HCT116 (cell line): ENCODE measurements at regions not wholly inside any gene's neighbourhood (a gene's known extent, or its start where the extent isn't known, plus 50 kb on each side); places are given as distances from the start of the nearest gene placed in this dataset.

Source experiments
- ATAC-seq: fragments of 200-7000 bp; cut with Tn5 transposase; 2 replicates; pipeline ENCODE4 v1.9.1; 2020; ENCODE audit warnings: mild to moderate bottlenecking, moderate library complexity
- BruUV-seq: library from RNA; stranded (reverse); fragments of 400-500 nt; replicated peaks from 2 replicates; lab custom pipeline; 2021; lab: Mats Ljungman, UMichigan
- CTCF ChIA-PET: fragments of 300-600 bp; sonication (Branson Sonifier 250); formaldehyde crosslinking; loops from one replicate; lab custom pipeline; 2021; ENCODE audit warnings: antibody characterized with exemption; lab: Charles Lee
- POLR2A ChIA-PET: fragments of 300-600, 350-600 bp; sonication (Branson Sonifier 250); formaldehyde crosslinking; loops from one replicate; lab custom pipeline; 2021; ENCODE audit warnings: antibody characterized with exemption; lab: Charles Lee
- RAD21 ChIA-PET, 2 experiments: fragments of 300-600 bp; sonication (Branson Sonifier 250); formaldehyde crosslinking; loops; one replicate each; lab custom pipeline; 2023; ENCODE audit warnings: low total read pairs in 2 of 2; ENCODE audit not compliant: uncharacterized antibody in 2 of 2, unreplicated experiment in 2 of 2, low non-redundant PET in 1 of 2; lab: Charles Lee
- DNase-seq: peaks from one replicate; pipeline ENCODE4 v3.0.0-alpha.2; 2010; ENCODE audit warnings: low read depth, low spot score
- H2AFZ ChIP-seq: fragments of 200-600 bp; shearing (Covaris generic), sonication (generic); 2 replicates; pipeline ENCODE4 v1.6.1; 2017; ENCODE audit warnings: low read depth, mixed run types, mixed read lengths, antibody characterized with exemption, low read length; ENCODE audit not compliant: poor library complexity, severe bottlenecking
- H3K27ac ChIP-seq: 2 replicates; pipeline ENCODE4 v1.5.1; 2012; ENCODE audit warnings: low read depth, low read length
- H3K27me3 ChIP-seq: fragments of 200-600 bp; sonication (generic); 2 replicates; pipeline ENCODE4 v1.6.1; 2016; ENCODE audit warnings: mixed run types, low read length, mixed read lengths; ENCODE audit not compliant: insufficient read depth
- H3K36me3 ChIP-seq, 2 experiments: fragments of 200-500 bp in 1 of 2; fragments of 200-600 bp in 1 of 2; sonication (Bioruptor generic) in 1 of 2; sonication (generic) in 1 of 2; 2 replicates each; pipeline versions ENCODE4 v1.5.1 to v1.6.1; 2014 to 2016; ENCODE audit warnings: low read length in 2 of 2, inconsistent platforms in 1 of 2, mixed read lengths in 1 of 2, mixed run types in 1 of 2; ENCODE audit not compliant: insufficient read depth in 2 of 2, control insufficient read depth in 1 of 2
- H3K4me1 ChIP-seq, 2 experiments: fragments of 200-600 bp in 1 of 2; sonication (generic) in 1 of 2; 2 replicates each; pipeline versions ENCODE4 v1.5.1 to v1.6.1; 2012 to 2017; ENCODE audit warnings: low read length in 2 of 2, inconsistent platforms in 1 of 2, mild to moderate bottlenecking in 1 of 2, mixed read lengths in 1 of 2, mixed run types in 1 of 2, moderate library complexity in 1 of 2; ENCODE audit not compliant: insufficient read depth in 2 of 2, control insufficient read depth in 1 of 2
- H3K4me2 ChIP-seq: fragments of 200-600 bp; sonication (generic); 2 replicates; pipeline ENCODE4 v1.6.1; 2017; ENCODE audit warnings: mixed run types, low read length, mixed read lengths
- H3K4me3 ChIP-seq, 2 experiments: fragments of 200-600 bp in 1 of 2; sonication (generic) in 1 of 2; replicated peaks in 1 of 2; 2 replicates each; pipeline ENCODE4 v1.5.1; 2011 to 2016; ENCODE audit warnings: low read length in 2 of 2, control low read depth in 1 of 2, low read depth in 1 of 2, mild to moderate bottlenecking in 1 of 2, mixed read lengths in 1 of 2, mixed run types in 1 of 2
- H3K79me2 ChIP-seq: fragments of 200-600 bp; sonication (generic); 2 replicates; pipeline ENCODE4 v1.6.1; 2017; ENCODE audit warnings: mild to moderate bottlenecking, mixed run types, low read length, moderate library complexity, mixed read lengths; ENCODE audit not compliant: insufficient read depth
- H3K9ac ChIP-seq: fragments of 200-600 bp; sonication (generic); 2 replicates; pipeline ENCODE4 v1.6.1; 2016; ENCODE audit warnings: low read length, mixed read lengths
- H3K9me2 ChIP-seq: fragments of 200-600 bp; sonication (generic), shearing (Covaris generic); 2 replicates; pipeline ENCODE4 v1.6.1; 2017; ENCODE audit warnings: mixed run types, mild to moderate bottlenecking, moderate library complexity; ENCODE audit not compliant: insufficient read depth
- H3K9me3 ChIP-seq, 2 experiments: fragments of 200-500 bp in 1 of 2; fragments of 200-600 bp in 1 of 2; sonication (Bioruptor generic) in 1 of 2; sonication (generic) in 1 of 2; 2 replicates each; pipeline ENCODE4 v1.6.1; 2014 to 2017; ENCODE audit warnings: low read length in 2 of 2, mixed read lengths in 2 of 2, inconsistent platforms in 1 of 2, low read depth in 1 of 2, mild to moderate bottlenecking in 1 of 2, mixed run types in 1 of 2, moderate library complexity in 1 of 2; ENCODE audit not compliant: control insufficient read depth in 1 of 2, insufficient read depth in 1 of 2
- H4K20me1 ChIP-seq: fragments of 200-600 bp; sonication (generic), shearing (Covaris generic); 2 replicates; pipeline ENCODE4 v1.6.1; 2017; ENCODE audit warnings: mixed run types, mild to moderate bottlenecking, moderate library complexity; ENCODE audit not compliant: insufficient read depth
- EGR1 ChIP-seq: IDR thresholded peaks from 2 replicates; pipeline ENCODE4 v1.6.1; 2012; ENCODE audit warnings: low read depth
- SIN3A ChIP-seq: IDR thresholded peaks from 2 replicates; pipeline ENCODE4 v1.6.1; 2012; ENCODE audit warnings: low read depth
- SP1 ChIP-seq: IDR thresholded peaks from 2 replicates; pipeline ENCODE4 v1.6.1; 2012; ENCODE audit warnings: low read depth
- ZNF274 ChIP-seq: fragments of 200-500 bp; sonication (Bioruptor generic); IDR thresholded peaks from 2 replicates; pipeline ENCODE4 v1.6.1; 2014; ENCODE audit warnings: mild to moderate bottlenecking, low read depth, low read length, inconsistent platforms
- intact Hi-C: fragments of 100-400 bp; cut with micrococcal nuclease; formaldehyde crosslinking; loops from 2 replicates; pipeline ENCODE4 v1.10.0; 2022
- TF ChIP-seq, protein P1 (sequence below): IDR thresholded peaks from 2 replicates; pipeline ENCODE4 v1.6.1; 2012; ENCODE audit warnings: low read depth

DNA sequence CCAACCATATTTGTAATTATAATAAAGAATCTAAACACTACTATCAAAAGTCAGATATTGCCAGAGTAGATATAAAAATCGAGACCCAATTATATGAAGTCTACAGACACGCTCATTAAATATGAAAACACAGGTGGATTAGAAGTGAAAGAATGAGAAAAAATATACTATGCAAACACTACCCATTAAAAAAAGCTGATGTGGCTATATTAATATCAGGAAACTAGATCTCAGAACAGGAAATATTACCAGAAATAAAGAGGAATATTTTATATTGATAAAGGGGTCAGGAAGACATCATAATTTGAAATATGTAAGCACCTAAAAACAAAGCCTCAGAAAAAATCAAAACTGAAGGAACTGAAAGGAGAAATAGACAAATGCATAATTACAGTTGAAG, 88.3 kb downstream of the URB2 start:
- Histone ChIP-seq H3K4me3 (no peak overlapping the region), H3K27me3 (no peaks in the 10 kb centered on the region), H3K9me3 (no peaks in the 10 kb centered on the region), H3K27ac (no peak overlapping the region), H3K4me2 (no peak overlapping the region), H3K79me2 (no peaks in the 10 kb centered on the region), H4K20me1 (no peaks in the 10 kb centered on the region), H3K9ac (no peak overlapping the region), H3K4me1 (no peaks in the 10 kb centered on the region), H3K9me2 (no peaks in the 10 kb centered on the region), H2AFZ (no peak overlapping the region), H3K36me3 (no peaks in the 10 kb centered on the region)
- ChIA-PET POLR2A (no interaction called here), CTCF (interaction anchor here (0.6 to 0.7 kb wide), 2 partner anchors 8 to 135 kb away, joined by 3 read pairs; no protein-coding TSS in a partner anchor), RAD21 (interaction anchor here in 1 of 2 experiments (0.6 kb wide), 1 partner anchor 11 kb away, joined by 4 read pairs; no protein-coding TSS in a partner anchor)
- ATAC-seq, result no peak
- intact Hi-C loops, result no loop called here
- DNase-seq, result no peak
- no peak for TF ChIP-seq EGR1
- TF ChIP-seq, protein P1, sequence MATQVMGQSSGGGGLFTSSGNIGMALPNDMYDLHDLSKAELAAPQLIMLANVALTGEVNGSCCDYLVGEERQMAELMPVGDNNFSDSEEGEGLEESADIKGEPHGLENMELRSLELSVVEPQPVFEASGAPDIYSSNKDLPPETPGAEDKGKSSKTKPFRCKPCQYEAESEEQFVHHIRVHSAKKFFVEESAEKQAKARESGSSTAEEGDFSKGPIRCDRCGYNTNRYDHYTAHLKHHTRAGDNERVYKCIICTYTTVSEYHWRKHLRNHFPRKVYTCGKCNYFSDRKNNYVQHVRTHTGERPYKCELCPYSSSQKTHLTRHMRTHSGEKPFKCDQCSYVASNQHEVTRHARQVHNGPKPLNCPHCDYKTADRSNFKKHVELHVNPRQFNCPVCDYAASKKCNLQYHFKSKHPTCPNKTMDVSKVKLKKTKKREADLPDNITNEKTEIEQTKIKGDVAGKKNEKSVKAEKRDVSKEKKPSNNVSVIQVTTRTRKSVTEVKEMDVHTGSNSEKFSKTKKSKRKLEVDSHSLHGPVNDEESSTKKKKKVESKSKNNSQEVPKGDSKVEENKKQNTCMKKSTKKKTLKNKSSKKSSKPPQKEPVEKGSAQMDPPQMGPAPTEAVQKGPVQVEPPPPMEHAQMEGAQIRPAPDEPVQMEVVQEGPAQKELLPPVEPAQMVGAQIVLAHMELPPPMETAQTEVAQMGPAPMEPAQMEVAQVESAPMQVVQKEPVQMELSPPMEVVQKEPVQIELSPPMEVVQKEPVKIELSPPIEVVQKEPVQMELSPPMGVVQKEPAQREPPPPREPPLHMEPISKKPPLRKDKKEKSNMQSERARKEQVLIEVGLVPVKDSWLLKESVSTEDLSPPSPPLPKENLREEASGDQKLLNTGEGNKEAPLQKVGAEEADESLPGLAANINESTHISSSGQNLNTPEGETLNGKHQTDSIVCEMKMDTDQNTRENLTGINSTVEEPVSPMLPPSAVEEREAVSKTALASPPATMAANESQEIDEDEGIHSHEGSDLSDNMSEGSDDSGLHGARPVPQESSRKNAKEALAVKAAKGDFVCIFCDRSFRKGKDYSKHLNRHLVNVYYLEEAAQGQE, result no peak
- TF ChIP-seq SIN3A, result no peak
- no peak for TF ChIP-seq ZNF274
- no peak for TF ChIP-seq SP1
- no TSS peak for BruUV-seq
